OCI-LY7 (cell line): ENCODE measurements at regions not wholly inside any gene's neighbourhood (a gene's known extent, or its start where the extent isn't known, plus 50 kb on each side); places are given as distances from the start of the nearest gene placed in this dataset.

ENCODE experiments used
- EZH2phosphoT487 ChIP-seq: fragments of 200-600 bp; sonication (generic); IDR thresholded peaks from 2 replicates; pipeline ENCODE4 v1.6.1; 2018; ENCODE audit warnings: low read depth, borderline replicate concordance, mild to moderate bottlenecking, mixed run types, antibody characterized with exemption, low read length, moderate library complexity, mixed read lengths
- TF ChIP-seq, protein P1 (sequence below): fragments of 200-600 bp; sonication (generic); conservative IDR thresholded peaks from 2 replicates; pipeline ENCODE4 v1.5.1; 2014; ENCODE audit warnings: mild to moderate bottlenecking, antibody characterized with exemption, low read length, moderate library complexity, mixed read lengths

DNA sequence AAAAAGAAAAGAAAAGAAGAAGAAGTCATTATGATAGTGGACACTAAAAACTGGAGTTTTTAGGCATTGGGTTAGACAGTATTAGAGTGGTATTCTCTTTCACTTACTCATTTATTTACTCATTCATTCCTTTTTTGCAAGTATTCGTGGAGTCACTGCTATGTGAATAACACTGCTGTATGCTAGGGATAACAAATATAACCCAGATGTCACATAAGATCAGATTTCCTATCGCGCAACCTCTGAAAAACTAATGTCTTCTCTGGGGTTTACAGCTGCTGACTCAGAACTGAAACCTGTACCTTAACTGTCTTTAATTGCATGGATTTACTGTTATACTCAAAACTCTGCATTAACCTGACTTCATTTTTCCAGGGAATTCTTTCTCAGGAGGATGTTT, 353.7 kb downstream of the LRIG3 start:
- TF ChIP-seq, protein P1, sequence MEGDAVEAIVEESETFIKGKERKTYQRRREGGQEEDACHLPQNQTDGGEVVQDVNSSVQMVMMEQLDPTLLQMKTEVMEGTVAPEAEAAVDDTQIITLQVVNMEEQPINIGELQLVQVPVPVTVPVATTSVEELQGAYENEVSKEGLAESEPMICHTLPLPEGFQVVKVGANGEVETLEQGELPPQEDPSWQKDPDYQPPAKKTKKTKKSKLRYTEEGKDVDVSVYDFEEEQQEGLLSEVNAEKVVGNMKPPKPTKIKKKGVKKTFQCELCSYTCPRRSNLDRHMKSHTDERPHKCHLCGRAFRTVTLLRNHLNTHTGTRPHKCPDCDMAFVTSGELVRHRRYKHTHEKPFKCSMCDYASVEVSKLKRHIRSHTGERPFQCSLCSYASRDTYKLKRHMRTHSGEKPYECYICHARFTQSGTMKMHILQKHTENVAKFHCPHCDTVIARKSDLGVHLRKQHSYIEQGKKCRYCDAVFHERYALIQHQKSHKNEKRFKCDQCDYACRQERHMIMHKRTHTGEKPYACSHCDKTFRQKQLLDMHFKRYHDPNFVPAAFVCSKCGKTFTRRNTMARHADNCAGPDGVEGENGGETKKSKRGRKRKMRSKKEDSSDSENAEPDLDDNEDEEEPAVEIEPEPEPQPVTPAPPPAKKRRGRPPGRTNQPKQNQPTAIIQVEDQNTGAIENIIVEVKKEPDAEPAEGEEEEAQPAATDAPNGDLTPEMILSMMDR, result no peak
- TF ChIP-seq EZH2phosphoT487, result no peak
